ENCODE measurements at regions not wholly inside any gene's neighbourhood (a gene's known extent, or its start where the extent isn't known, plus 50 kb on each side); places are given as distances from the start of the nearest gene placed in this dataset.
A peak's percentile ranks its signal among the peaks of the same experiment; 100 is the strongest.
"Not testable (repeated sequence)": the region's sequence is repeated elsewhere in the genome, so short reads cannot be mapped to it uniquely, and the experiment has no call there.

DNA sequence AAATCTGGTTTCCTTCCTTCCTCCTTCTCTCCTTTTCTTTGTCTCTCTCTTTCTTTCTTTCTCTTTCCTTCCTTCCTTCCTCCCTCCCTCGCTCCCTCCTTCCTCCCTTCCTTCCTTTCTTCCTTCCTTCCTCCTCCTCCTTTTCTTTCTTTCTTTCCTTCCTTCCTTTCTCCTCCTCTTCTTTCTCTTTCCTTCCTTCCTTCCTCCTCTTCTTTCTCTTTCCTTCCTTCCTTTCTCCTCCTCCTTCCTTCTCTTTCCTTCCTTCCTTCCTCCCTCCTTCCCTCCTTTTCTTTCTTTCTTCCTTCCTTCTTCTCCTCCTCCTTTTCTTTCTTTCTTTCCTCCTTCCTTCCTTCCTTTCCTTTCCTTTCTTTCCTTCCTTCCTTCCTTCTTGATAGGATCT lies 61.2 kb downstream of the VIP start:
- no peak for DNase-seq (ENCODE audit: low read depth in 1 of 2, low spot score in 1 of 2)

DNA sequence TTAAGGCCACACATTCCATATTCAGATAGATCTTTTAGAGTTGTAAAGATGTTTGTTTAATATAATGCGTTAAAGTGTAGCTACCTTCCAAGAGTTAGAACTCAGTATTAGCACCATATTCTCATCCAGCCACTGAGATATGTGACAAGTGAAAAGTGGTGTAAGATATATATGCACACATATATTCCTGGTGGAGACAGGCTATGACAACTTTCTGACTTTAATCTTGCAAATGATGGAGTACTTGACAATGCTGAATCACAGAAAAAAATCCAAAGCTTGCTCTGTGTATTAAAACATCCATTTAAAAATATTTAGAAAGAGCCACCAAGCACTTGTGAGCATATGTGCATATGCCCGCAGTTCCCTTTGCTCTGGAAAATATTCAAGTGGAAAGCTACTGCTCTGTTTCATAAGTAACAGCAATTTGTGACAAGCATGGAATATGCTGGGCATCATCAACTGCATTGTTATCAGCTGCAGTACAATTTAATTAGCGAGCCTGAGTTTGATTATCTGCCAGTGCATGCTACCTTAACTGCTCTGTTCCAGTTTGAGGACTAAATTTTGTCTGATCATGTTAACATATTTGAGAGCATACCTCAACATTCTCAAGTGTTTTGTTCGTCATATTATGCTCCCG lies 64.8 kb downstream of the VIP start:
- DNase-seq (ENCODE audit: low read depth in 1 of 2, low spot score in 1 of 2) = no peak

DNA sequence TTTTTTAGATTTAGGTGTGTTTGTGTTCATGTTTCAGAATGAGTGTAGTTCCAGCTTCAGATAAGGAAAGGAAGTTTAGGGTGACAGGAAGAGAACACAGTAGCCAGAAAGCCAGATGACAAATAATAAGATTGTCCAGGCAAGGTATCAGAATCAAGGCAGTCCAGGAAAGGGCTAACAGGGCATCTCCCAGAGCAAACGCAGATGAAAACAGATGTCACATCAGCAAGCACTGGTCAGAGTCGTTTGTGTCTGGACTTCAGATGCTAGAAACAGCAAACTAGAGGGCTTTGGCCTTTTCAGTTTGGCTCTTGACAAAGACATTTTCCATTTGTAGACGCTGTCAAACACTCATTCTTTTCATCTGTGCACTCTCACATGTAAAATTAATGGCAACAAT lies 65.5 kb downstream of the VIP start:
- DNase-seq (ENCODE audit: low read depth in 1 of 2, low spot score in 1 of 2) = no peak

DNA sequence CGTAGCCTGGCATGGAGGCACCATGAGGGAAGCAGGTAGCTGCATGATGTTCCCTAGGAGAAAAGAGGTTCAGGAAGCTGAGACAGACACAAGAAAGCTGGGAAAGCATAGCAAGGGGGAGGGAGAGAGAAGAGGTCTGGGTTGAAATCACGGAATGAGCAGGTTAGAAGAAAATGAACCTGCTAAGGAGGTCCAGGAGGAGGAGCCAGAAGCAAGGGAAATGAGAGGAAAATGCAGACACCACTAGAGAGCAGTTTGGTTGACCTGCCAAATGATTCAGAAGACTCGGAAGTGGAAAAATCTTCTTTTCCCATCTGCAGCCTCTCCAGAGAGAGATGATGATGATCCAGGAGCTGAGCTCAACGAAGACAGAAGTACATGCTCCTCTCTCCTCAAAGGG lies 70.9 kb downstream of the VIP start:
- DNase-seq (ENCODE audit: low read depth in 1 of 2, low spot score in 1 of 2) = no peak

DNA sequence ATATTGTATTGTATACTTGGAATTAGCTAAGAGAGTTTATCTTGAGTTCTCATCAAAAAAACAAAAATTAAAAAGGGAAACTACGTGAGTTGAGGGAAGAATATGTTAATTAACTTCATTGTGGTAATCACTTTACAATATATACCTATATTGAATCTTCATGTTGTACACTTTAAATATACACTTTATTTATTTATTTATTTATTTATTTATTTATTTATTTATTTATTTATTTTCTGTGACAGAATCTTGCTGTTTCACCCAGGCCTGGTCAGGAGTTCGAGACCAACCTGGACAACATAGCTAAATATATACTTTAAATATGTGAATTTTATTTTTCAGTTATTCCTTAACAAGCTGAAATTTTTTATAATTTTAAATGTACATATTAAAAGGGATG lies 74.1 kb downstream of the VIP start:
- DNase-seq (ENCODE audit: low read depth in 1 of 2, low spot score in 1 of 2) = no peak

DNA sequence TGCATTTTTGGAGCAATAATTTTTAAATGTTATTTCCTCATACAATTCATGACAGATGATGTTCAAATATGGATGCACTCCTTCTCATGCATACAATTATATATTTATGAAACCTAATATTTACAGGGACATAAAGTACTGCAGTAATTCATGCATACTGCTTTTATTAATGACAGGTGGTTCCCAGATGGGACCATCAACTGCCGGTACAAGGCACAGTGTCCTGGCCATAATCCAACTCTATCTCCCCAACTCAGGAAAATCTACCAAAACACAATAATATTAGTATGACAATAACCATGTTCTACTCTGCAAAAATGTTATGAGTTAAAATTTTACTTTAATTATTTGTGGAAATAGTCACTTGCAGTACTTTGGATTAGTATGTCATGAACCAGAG lies 77.8 kb downstream of the VIP start:
- DNase-seq (ENCODE audit: low read depth in 1 of 2, low spot score in 1 of 2) = no peak

DNA sequence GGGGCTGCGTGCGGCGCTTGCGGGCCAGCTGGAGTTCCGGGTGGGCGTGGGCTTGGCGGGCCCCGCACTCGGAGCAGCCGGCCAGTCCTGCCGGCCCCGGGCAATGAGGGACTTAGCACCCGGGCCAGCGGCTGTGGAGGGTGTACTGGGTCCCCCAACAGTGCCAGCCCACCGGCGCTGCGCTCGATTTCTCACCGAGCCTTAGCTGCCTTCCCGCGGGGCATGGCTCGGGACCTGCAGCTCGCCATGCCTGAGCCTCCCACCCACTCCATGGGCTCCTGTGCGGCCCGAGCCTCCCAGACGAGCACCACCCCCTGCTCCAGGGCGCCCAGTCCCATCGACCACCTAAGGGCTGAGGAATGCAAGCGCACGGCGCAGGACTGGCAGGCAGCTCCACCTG lies 83.8 kb downstream of the VIP start:
- not testable (repeated sequence) for DNase-seq (ENCODE audit: low read depth in 1 of 2, low spot score in 1 of 2)

DNA sequence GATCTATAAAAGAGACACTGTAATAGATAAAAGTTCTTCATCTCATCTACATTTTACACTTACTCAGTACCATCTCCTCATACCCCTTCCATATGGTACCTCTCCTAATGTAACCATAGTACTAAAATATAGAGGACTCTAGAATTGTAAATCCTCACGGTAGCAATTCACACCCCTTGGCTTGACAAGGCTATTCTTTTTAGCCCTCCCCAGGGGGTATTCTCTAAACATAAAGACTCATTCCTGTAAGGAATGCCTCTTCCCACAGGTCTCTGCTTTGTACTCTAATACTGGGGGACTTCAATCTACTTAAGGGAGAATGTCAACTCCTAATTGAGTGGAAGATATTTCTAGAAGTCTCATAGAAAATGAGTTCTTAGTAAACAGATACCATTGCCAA lies 85.9 kb downstream of the VIP start:
- DNase-seq (ENCODE audit: low read depth in 1 of 2, low spot score in 1 of 2) = no peak

DNA sequence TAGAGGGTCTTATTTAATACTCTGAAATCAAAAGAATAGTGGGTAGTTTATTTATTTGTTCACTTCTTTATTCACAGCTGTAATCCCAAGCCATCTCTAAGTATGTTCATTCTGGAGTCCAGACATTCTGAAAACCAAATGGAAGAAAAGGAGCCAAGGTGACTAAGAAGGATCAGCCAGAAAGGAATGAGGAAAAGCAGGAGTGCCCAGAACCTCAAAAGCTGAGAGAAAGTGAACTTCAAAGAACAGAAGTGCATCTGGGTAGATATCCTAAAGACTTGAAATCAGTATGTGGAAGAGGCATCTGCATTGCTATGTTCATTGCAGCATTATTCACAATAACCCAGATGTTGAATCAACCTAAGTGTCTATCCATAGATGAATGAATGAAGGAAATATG lies 94.8 kb downstream of the VIP start:
- DNase-seq (ENCODE audit: low read depth in 1 of 2, low spot score in 1 of 2) = no peak

DNA sequence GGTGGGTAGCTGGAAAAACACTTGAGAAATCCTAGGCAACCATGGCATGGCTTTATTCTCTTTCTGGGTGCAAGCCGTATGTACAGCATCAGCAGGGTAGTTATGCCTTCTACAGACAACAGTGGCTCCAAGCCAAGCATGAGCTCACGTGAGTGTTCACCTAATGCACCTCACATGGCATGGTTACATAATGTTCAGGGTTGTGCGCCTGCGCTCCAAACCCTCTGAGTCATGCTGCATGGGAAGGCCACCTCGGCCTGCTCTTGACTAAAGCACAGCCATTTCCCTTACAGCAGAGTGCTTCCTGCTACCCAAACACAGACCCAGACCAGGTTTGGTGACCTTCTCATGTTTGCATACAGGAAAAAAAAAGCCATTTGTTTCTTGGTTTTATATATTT lies 96.2 kb downstream of the VIP start:
- no peak for DNase-seq (ENCODE audit: low read depth in 1 of 2, low spot score in 1 of 2)

DNA sequence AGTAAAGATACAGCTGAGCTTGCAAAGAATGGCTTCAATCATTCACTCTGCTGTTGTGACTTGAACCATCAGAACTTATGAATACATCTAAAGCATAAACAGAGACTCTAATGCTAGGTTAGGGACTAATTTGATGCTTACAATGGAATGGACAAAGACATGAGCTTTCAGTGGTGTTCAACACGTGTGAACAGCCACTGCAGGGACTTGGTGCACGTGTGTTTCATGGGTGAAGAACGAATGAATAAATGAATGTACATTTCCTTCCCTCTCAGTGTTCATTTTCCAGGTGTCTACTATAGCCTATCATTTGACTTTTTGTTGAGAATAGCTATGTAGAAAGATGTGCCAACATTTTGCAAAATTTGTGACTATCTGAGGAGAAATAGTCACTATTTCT lies 98.3 kb downstream of the VIP start:
- DNase-seq (ENCODE audit: low read depth in 1 of 2, low spot score in 1 of 2) = no peak

DNA sequence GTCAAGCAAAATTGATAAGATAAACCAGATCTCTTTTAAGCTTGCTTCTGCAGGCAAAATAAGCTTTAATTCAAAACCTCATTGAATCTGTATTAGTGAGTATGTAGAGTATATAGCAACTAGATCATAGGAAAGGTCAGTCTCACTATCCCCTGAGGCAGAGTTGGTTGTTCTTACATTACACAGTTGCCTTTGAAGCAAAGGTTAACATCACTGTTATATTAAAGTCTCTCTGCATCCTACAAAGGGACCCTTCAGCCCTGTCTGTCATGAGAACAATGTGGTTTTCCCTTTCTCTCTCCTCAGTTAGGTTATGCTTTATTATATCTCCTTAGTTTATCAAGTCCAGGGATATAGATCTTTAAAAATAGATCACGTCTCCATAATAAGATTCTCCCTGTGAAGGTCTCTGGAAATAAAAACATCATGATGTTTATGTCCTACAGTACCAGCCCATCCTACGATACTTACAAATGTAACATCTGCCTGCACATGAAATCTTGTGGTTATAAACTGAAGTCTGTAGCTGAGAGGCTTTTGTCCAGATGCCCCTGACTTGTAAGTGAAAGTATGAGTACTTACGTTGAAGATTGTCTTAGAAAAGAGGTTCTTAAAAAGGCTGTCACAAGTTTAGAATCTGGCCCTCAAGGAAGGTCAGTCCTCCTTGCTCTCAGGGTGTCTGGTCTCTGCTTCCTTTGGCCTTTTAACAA lies 103.6 kb downstream of the VIP start:
- DNase-seq (ENCODE audit: low read depth in 1 of 2, low spot score in 1 of 2) = no peak

DNA sequence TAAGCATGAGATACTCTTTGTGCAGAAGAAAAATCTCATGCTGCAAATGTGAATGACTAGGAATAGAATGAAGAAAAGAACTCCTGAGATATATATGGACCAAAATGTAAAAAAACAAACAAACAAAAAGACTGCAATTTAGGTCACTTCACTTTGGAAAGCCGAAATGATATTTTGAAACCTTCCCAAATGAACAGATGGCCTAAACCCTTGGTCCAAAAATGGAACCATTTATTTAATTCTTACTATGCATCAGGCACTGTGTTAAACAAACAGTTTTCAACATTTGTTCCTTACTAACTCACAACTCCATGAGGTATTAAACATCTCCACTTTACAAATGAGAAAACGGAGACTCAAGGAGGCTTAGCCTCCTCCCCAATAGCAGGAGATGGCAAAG lies 107.5 kb downstream of the VIP start:
- DNase-seq (ENCODE audit: low read depth in 1 of 2, low spot score in 1 of 2) = no peak

DNA sequence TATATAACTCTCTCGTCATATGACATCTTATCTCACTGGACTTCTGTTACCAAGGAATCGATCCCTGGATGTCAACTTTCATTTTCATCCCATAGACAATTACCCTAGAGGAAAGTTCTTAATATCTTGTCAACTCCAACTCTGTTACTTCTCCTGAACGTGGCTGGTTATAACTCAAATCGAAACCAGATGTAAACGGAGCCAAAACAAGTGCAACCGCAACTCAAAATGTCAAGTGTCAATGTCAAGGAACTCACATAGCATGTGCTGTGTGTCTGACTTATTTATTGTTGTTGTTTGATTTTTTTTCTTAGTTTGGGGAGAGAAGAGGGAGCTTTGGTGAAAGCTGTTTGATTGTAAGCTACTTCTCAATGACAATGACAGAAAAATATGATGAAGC lies 108.6 kb downstream of the VIP start:
- no peak for DNase-seq (ENCODE audit: low read depth in 1 of 2, low spot score in 1 of 2)

DNA sequence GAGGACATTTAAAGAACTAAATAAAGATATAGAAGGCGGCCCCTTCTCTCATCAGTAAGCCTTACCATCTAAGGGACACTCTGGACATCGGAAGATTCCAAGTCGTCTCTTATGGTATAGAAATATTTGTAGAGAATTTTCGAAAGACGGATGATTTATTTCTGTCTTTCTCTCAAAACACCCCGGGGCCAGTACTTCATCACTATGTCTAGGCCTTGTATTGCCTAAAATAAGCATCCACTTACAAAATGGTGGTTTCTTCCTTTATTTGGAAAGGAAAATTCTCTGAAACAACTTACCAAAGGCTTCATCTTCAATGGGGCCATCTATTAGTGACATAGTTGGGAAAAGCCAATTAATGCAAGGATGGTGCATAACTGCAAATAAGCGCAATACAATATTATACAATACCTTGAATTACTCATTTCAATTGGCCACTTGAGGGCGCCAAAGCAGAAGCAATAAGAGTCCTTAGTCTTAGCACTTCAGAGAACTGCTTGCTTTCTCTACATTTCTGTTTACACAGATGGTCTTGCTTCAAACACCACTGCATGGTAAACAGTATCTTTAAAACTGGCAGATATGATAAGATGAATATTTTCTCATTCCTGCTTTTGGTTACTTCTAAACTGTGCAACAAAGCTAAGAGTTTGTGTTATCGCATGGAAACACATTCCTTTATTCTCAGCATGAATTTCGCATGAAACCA lies 113.2 kb downstream of the VIP start:
- peak; percentile 7 to 62 for DNase-seq (ENCODE audit: low read depth in 1 of 2, low spot score in 1 of 2)

DNA sequence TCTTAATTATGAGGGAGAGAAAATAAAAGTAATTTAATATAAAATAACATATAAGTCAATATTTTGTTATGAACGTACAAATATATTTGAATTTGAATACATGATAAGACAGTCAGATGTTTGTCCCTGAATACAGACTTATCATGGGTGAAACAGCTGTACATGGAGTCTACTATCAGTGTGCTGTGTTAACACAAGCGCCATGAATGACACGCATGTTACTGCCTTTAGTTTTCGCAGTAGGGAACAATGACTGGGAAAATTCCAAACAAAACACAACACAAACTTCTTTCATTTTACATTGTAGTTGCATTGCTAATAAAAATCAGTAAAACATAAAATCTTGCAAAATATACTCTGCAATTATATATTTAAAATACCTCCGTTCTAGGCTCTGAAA lies 108.6 kb downstream of the FBXO5 start:
- no peak for DNase-seq (ENCODE audit: low read depth in 1 of 2, low spot score in 1 of 2)

DNA sequence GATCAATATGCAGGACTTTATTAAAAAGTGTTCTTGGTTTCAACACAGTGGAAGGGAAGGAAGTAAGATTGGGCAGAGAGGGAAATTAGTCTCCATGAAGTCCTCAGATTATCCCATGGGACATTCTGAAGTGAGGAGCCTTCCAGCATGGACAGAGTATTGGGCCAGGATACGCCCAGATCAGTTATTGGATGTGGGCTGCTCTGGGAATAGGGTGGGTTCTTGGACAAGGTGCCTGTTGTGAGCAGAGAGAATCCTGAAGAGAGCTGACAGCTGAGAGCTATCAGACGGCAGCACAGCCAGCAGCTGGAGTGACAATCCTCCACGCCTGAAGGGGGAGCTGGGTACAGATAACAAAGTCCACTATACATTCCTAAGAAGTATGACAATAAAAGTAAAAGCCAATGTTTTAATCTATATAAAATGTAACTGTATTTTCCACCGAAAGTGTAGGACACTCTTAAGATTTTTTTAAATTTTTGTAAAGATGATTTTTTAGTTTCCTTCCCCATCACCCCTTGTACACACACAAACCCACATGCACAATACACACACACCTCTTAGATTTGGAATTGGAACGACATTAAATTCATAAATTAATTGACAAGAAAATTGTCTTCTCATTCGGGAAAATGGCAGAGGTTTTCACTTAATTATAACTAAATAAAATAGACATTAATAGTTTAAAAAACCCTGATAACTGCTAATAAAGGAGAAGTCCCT lies 107.8 kb downstream of the FBXO5 start:
- no peak for DNase-seq (ENCODE audit: low read depth in 1 of 2, low spot score in 1 of 2)

DNA sequence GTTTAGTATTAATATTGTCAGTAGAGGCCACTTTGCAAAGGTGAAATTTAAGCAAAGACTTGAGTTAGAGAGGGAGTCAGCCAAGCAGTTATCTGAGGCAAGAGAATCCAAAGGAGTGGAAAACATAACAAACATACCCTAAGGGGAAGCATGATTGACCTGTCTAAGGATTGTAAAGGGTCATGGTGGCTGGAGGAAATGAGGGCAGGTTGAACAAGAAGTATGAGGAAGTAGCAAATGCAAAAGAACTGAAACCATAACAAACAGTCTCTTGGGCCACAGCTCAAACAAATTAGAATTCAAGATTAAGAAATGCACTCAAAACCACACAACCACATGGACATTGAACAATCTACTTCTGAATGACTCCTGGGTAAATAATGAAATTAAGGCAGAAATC lies 103.2 kb downstream of the FBXO5 start:
- no peak for DNase-seq (ENCODE audit: low read depth in 1 of 2, low spot score in 1 of 2)

DNA sequence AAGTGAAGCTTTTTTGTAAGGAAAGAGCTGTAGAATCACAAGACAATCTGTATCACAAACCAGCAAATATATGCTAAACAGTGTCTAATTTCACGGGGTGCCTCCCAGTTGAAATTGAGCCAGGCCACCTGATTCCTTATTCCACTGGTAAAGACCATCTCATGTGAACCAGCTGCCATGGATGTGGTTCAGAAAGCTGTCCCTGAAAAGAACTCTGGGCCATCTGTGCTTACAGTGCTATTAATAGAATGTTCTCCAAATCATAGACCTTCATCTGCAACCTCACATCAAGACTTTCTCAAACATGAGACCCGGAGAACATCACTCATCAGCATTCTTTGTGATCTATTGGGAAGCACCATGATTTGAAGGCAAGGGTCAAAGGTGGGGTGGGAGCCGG lies 89.7 kb downstream of the FBXO5 start:
- DNase-seq (ENCODE audit: low read depth in 1 of 2, low spot score in 1 of 2) = no peak

DNA sequence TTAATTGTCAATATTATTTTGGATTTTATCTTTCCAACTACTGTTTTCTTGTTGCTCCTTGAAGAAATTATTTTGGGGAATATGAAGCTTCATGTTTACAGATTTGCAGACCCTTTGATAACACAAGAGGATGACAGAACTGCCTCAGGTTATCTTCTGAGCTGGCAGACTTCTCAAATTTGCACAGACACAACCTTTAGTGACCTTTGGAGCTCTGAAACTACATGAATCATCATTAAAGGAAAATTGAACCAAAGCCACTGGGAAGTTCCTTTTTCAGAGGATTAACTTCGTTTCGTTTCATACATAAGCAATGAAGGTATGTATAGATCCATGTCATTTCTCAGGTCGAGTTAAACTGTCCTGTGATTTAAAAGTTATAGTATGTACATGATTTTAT lies 85.9 kb downstream of the FBXO5 start:
- no peak for DNase-seq (ENCODE audit: low read depth in 1 of 2, low spot score in 1 of 2)

DNA sequence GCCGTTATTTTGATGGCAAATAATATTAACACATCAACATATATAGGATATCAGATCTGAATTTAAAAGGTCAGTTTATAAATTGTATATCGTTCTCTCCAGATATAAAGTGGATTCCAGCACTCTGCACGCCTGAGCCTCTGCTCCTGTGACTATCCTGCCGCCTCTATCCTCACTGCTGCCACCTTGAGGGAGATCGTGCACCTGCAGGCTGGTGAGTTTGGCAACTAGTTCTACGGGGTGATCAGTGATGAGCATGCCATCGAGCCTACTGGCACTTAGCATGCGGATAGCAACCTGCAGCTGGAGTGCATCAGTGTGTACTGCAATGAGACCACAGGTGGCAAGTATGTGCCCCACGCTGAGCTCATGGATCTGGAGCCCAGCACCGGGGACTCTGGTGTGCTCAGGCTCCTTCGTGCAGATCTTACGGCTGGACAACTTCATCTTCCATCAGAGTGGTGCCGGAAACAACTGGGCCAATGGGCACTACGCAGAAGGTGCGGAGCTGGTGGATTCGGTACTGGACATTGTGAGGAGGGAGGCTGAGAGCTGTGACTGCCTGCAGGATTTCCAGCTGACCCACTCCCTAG lies 84.9 kb downstream of the FBXO5 start:
- peak; percentile 31 to 56 for DNase-seq (ENCODE audit: low read depth in 1 of 2, low spot score in 1 of 2)

DNA sequence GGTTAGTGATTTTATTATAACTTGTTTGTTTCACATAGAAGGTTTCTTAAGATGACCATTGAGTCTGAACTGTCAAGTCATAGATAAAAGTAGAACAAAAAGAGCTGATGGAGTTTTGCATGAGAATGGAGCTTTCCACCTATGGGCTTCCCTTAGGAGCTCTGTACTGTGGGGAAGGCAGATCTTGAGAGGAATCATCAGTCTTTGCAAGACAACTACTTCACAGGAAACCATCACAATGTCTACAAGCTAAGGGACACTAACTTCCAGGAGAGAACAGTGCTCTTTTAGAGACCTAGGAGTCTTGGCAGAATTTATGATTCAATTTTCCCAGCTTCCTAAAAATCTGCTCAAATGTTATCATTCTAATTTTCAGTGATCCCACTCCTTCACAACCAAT lies 78.2 kb downstream of the FBXO5 start:
- DNase-seq (ENCODE audit: low read depth in 1 of 2, low spot score in 1 of 2) = no peak

All from activated CD4-positive, alpha-beta T cell treated with anti-CD3 and anti-CD28 coated beads, Interleukin-2, amount 50 U/mL, for 24 hours (primary cell).